Erythroblast (primary cell): ENCODE measurements at regions not wholly inside any gene's neighbourhood (a gene's known extent, or its start where the extent isn't known, plus 50 kb on each side); places are given as distances from the start of the nearest gene placed in this dataset.

Source experiments
- GATA1 ChIP-seq: IDR thresholded peaks from 2 replicates; pipeline ENCODE4 v1.6.1; 2011; ENCODE audit warnings: low read depth, mild to moderate bottlenecking, control low read depth, low read length, moderate library complexity
- POLR2A ChIP-seq: IDR thresholded peaks from 2 replicates; pipeline ENCODE4 v1.6.1; 2011; ENCODE audit warnings: mild to moderate bottlenecking, low read length

DNA sequence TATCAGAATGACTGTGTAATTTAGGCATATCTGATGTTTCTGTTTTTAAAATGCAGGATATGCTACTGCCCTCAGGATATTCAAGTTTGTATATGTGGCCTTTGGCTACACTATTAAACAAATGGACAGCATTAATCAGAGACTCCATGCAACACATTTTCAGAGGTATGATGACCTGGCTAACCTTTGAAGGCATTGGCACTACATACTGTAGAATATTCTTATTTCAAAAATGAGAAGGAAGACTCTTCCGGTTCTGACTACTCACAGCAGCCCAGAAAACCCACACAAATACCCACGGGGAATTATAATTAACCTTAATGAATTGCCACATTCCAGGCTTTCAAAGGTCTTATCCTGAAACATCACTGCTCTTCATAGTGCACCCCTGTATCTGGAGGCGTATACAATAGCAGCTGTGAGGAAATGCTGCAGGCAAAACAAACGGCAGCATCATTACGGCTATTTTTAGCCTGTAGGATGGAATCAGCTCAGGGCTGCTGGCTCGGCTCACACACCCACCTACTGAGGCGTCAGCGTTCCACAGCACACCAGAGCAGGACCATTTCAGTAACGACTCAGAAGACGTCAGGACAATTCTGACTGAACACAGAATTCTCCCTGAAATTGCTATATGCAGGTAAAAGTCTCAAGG is 648.5 kb downstream of the RPS29 start:
- no peak for TF ChIP-seq POLR2A
- TF ChIP-seq GATA1, result no peak
